OCI-LY3 (cell line): ENCODE measurements at regions not wholly inside any gene's neighbourhood (a gene's known extent, or its start where the extent isn't known, plus 50 kb on each side); places are given as distances from the start of the nearest gene placed in this dataset.

Experiments used
- H2AFZ ChIP-seq: fragments of 200-600, 300-600 bp; shearing (Covaris generic); 2 replicates; pipeline ENCODE4 v1.6.0; 2014; ENCODE audit warnings: antibody characterized with exemption, low read depth, low read length
- H3K27ac ChIP-seq: fragments of 200-600, 300-600 bp; sonication (generic); 2 replicates; pipeline ENCODE4 v1.5.1; 2014; ENCODE audit warnings: mild to moderate bottlenecking, low read length, moderate library complexity, mixed read lengths
- H3K27me3 ChIP-seq: fragments of 200-600, 300-600 bp; sonication (generic); 2 replicates; pipeline ENCODE4 v1.6.1; 2014; ENCODE audit warnings: low read depth, low read length, mixed read lengths
- H3K36me3 ChIP-seq: fragments of 200-600, 300-600 bp; sonication (generic); replicated peaks from 2 replicates; pipeline ENCODE3; 2014; ENCODE audit warnings: low read depth, low read length, mixed read lengths
- H3K4me1 ChIP-seq: fragments of 300-600, 200-600 bp; sonication (generic); 2 replicates; pipeline ENCODE4 v1.6.1; 2014; ENCODE audit warnings: low read length, mixed read lengths
- H3K4me2 ChIP-seq: fragments of 200-600, 300-600 bp; sonication (generic); 2 replicates; pipeline ENCODE4 v1.6.1; 2014; ENCODE audit warnings: low read length, mixed read lengths
- H3K4me3 ChIP-seq: fragments of 300-600, 200-600 bp; sonication (generic); 2 replicates; pipeline ENCODE4 v1.5.1; 2014; ENCODE audit warnings: antibody characterized with exemption, mild to moderate bottlenecking, low read length, moderate library complexity
- H3K79me2 ChIP-seq: fragments of 300-600, 200-600 bp; shearing (Covaris generic); 2 replicates; pipeline ENCODE4 v1.6.1; 2014; ENCODE audit warnings: mild to moderate bottlenecking, low read length, mixed read lengths
- H3K9ac ChIP-seq: fragments of 300-600, 200-600 bp; shearing (Covaris generic); 2 replicates; pipeline ENCODE4 v1.6.0; 2014; ENCODE audit warnings: mild to moderate bottlenecking, low read length, moderate library complexity
- H3K9me3 ChIP-seq: fragments of 200-600, 300-600 bp; shearing (Covaris generic); 2 replicates; pipeline ENCODE4 v1.6.1; 2014; ENCODE audit warnings: low read length, mixed read lengths; ENCODE audit not compliant: insufficient read depth
- H4K20me1 ChIP-seq: fragments of 200-600, 300-600 bp; sonication (generic); 2 replicates; pipeline ENCODE4 v1.6.1; 2016; ENCODE audit warnings: low read length, mixed read lengths; ENCODE audit not compliant: insufficient read depth
- CTCF ChIP-seq: fragments of 200-600, 300-600 bp; sonication (generic); IDR thresholded peaks from 2 replicates; pipeline ENCODE4 v1.5.1; 2014; ENCODE audit warnings: antibody characterized with exemption, low read length, low read depth
- EZH2phosphoT487 ChIP-seq: fragments of 200-600 bp; shearing (Covaris generic); IDR thresholded peaks from 2 replicates; pipeline ENCODE4 v1.6.1; 2018; ENCODE audit warnings: antibody characterized with exemption, mixed run types, low read depth

- Histone ChIP-seq H3K4me1 (no peaks in the 10 kb centered on the region), H3K79me2 (no peaks in the 10 kb centered on the region), H4K20me1 (no peaks in the 10 kb centered on the region), H3K27ac (no peak overlapping the region), H3K4me3 (no peak overlapping the region), H3K27me3 (peaks cover 15% of the 10 kb centered on the region), H3K36me3 (no peaks in the 10 kb centered on the region), H3K4me2 (no peak overlapping the region), H2AFZ (no peak overlapping the region), H3K9ac (no peak overlapping the region), H3K9me3 (no peaks in the 10 kb centered on the region)
- TF ChIP-seq CTCF, result no peak
- no peak for TF ChIP-seq EZH2phosphoT487
These were observed 155.0 kb upstream of the CHST15 start for GRCh38 chr10:124248056-124249045.

- no peaks in the 10 kb centered on the region for H4K20me1 ChIP-seq
- H3K79me2 ChIP-seq, result no peaks in the 10 kb centered on the region
- no peaks in the 10 kb centered on the region for H3K9me3 ChIP-seq
- no peak overlapping the region for H3K4me3 ChIP-seq
- no peaks in the 10 kb centered on the region for H3K36me3 ChIP-seq
- no peak for TF ChIP-seq CTCF
- no peak for TF ChIP-seq EZH2phosphoT487
- no peak overlapping the region for H2AFZ ChIP-seq
- H3K4me2 ChIP-seq, result no peak overlapping the region
- H3K27me3 ChIP-seq, result no peaks in the 10 kb centered on the region
- no peak overlapping the region for H3K9ac ChIP-seq
- H3K27ac ChIP-seq, result no peak overlapping the region
- H3K4me1 ChIP-seq, result no peaks in the 10 kb centered on the region
These were observed 152.5 kb upstream of the CHST15 start for GRCh38 chr10:124245806-124246440.

GRCh38 chr10:124245191-124245590 lies 151.8 kb upstream of the CHST15 start:
- no peaks in the 10 kb centered on the region for H3K4me1 ChIP-seq
- H3K79me2 ChIP-seq, result no peaks in the 10 kb centered on the region
- H2AFZ ChIP-seq, result no peak overlapping the region
- H3K27ac ChIP-seq, result no peak overlapping the region
- no peak overlapping the region for H3K4me3 ChIP-seq
- no peak overlapping the region for H3K9ac ChIP-seq
- H3K27me3 ChIP-seq, result no peaks in the 10 kb centered on the region
- H4K20me1 ChIP-seq, result no peaks in the 10 kb centered on the region
- TF ChIP-seq CTCF, result no peak
- no peak for TF ChIP-seq EZH2phosphoT487
- no peak overlapping the region for H3K4me2 ChIP-seq
- no peaks in the 10 kb centered on the region for H3K36me3 ChIP-seq
- no peaks in the 10 kb centered on the region for H3K9me3 ChIP-seq

- Histone ChIP-seq H3K27ac (no peak overlapping the region), H3K9me3 (no peaks in the 10 kb centered on the region), H3K4me3 (no peak overlapping the region), H3K36me3 (no peaks in the 10 kb centered on the region), H3K9ac (no peak overlapping the region), H2AFZ (no peak overlapping the region), H3K4me2 (no peak overlapping the region), H4K20me1 (no peaks in the 10 kb centered on the region), H3K4me1 (no peaks in the 10 kb centered on the region), H3K79me2 (no peaks in the 10 kb centered on the region), H3K27me3 (no peaks in the 10 kb centered on the region)
- no peak for TF ChIP-seq CTCF
- no peak for TF ChIP-seq EZH2phosphoT487
These were observed 151.0 kb upstream of the CHST15 start for GRCh38 chr10:124244256-124244877.
